HCT116 (cell line): ENCODE measurements at regions not wholly inside any gene's neighbourhood (a gene's known extent, or its start where the extent isn't known, plus 50 kb on each side); places are given as distances from the start of the nearest gene placed in this dataset.
"Not testable (repeated sequence)": the region's sequence is repeated elsewhere in the genome, so short reads cannot be mapped to it uniquely, and the experiment has no call there.

ENCODE experiments used
- ATAC-seq: fragments of 200-7000 bp; cut with Tn5 transposase; 2 replicates; pipeline ENCODE4 v1.9.1; 2020; ENCODE audit warnings: mild to moderate bottlenecking, moderate library complexity
- BruUV-seq: library from RNA; stranded (reverse); fragments of 400-500 nt; replicated peaks from 2 replicates; lab custom pipeline; 2021; lab: Mats Ljungman, UMichigan
- CTCF ChIA-PET: fragments of 300-600 bp; sonication (Branson Sonifier 250); formaldehyde crosslinking; loops from one replicate; lab custom pipeline; 2021; ENCODE audit warnings: antibody characterized with exemption; lab: Charles Lee
- POLR2A ChIA-PET: fragments of 300-600, 350-600 bp; sonication (Branson Sonifier 250); formaldehyde crosslinking; loops from one replicate; lab custom pipeline; 2021; ENCODE audit warnings: antibody characterized with exemption; lab: Charles Lee
- RAD21 ChIA-PET, 2 experiments: fragments of 300-600 bp; sonication (Branson Sonifier 250); formaldehyde crosslinking; loops; one replicate each; lab custom pipeline; 2023; ENCODE audit warnings: low total read pairs in 2 of 2; ENCODE audit not compliant: uncharacterized antibody in 2 of 2, unreplicated experiment in 2 of 2, low non-redundant PET in 1 of 2; lab: Charles Lee
- DNase-seq: peaks from one replicate; pipeline ENCODE4 v3.0.0-alpha.2; 2010; ENCODE audit warnings: low read depth, low spot score
- H2AFZ ChIP-seq: fragments of 200-600 bp; shearing (Covaris generic), sonication (generic); 2 replicates; pipeline ENCODE4 v1.6.1; 2017; ENCODE audit warnings: low read depth, mixed run types, mixed read lengths, antibody characterized with exemption, low read length; ENCODE audit not compliant: poor library complexity, severe bottlenecking
- H3K27ac ChIP-seq: 2 replicates; pipeline ENCODE4 v1.5.1; 2012; ENCODE audit warnings: low read depth, low read length
- H3K27me3 ChIP-seq: fragments of 200-600 bp; sonication (generic); 2 replicates; pipeline ENCODE4 v1.6.1; 2016; ENCODE audit warnings: mixed run types, low read length, mixed read lengths; ENCODE audit not compliant: insufficient read depth
- H3K36me3 ChIP-seq, 2 experiments: fragments of 200-500 bp in 1 of 2; fragments of 200-600 bp in 1 of 2; sonication (Bioruptor generic) in 1 of 2; sonication (generic) in 1 of 2; 2 replicates each; pipeline versions ENCODE4 v1.5.1 to v1.6.1; 2014 to 2016; ENCODE audit warnings: low read length in 2 of 2, inconsistent platforms in 1 of 2, mixed read lengths in 1 of 2, mixed run types in 1 of 2; ENCODE audit not compliant: insufficient read depth in 2 of 2, control insufficient read depth in 1 of 2
- H3K4me1 ChIP-seq, 2 experiments: fragments of 200-600 bp in 1 of 2; sonication (generic) in 1 of 2; 2 replicates each; pipeline versions ENCODE4 v1.5.1 to v1.6.1; 2012 to 2017; ENCODE audit warnings: low read length in 2 of 2, inconsistent platforms in 1 of 2, mild to moderate bottlenecking in 1 of 2, mixed read lengths in 1 of 2, mixed run types in 1 of 2, moderate library complexity in 1 of 2; ENCODE audit not compliant: insufficient read depth in 2 of 2, control insufficient read depth in 1 of 2
- H3K4me2 ChIP-seq: fragments of 200-600 bp; sonication (generic); 2 replicates; pipeline ENCODE4 v1.6.1; 2017; ENCODE audit warnings: mixed run types, low read length, mixed read lengths
- H3K4me3 ChIP-seq, 2 experiments: fragments of 200-600 bp in 1 of 2; sonication (generic) in 1 of 2; replicated peaks in 1 of 2; 2 replicates each; pipeline ENCODE4 v1.5.1; 2011 to 2016; ENCODE audit warnings: low read length in 2 of 2, control low read depth in 1 of 2, low read depth in 1 of 2, mild to moderate bottlenecking in 1 of 2, mixed read lengths in 1 of 2, mixed run types in 1 of 2
- H3K79me2 ChIP-seq: fragments of 200-600 bp; sonication (generic); 2 replicates; pipeline ENCODE4 v1.6.1; 2017; ENCODE audit warnings: mild to moderate bottlenecking, mixed run types, low read length, moderate library complexity, mixed read lengths; ENCODE audit not compliant: insufficient read depth
- H3K9ac ChIP-seq: fragments of 200-600 bp; sonication (generic); 2 replicates; pipeline ENCODE4 v1.6.1; 2016; ENCODE audit warnings: low read length, mixed read lengths
- H3K9me2 ChIP-seq: fragments of 200-600 bp; sonication (generic), shearing (Covaris generic); 2 replicates; pipeline ENCODE4 v1.6.1; 2017; ENCODE audit warnings: mixed run types, mild to moderate bottlenecking, moderate library complexity; ENCODE audit not compliant: insufficient read depth
- H3K9me3 ChIP-seq, 2 experiments: fragments of 200-500 bp in 1 of 2; fragments of 200-600 bp in 1 of 2; sonication (Bioruptor generic) in 1 of 2; sonication (generic) in 1 of 2; 2 replicates each; pipeline ENCODE4 v1.6.1; 2014 to 2017; ENCODE audit warnings: low read length in 2 of 2, mixed read lengths in 2 of 2, inconsistent platforms in 1 of 2, low read depth in 1 of 2, mild to moderate bottlenecking in 1 of 2, mixed run types in 1 of 2, moderate library complexity in 1 of 2; ENCODE audit not compliant: control insufficient read depth in 1 of 2, insufficient read depth in 1 of 2
- H4K20me1 ChIP-seq: fragments of 200-600 bp; sonication (generic), shearing (Covaris generic); 2 replicates; pipeline ENCODE4 v1.6.1; 2017; ENCODE audit warnings: mixed run types, mild to moderate bottlenecking, moderate library complexity; ENCODE audit not compliant: insufficient read depth
- intact Hi-C: fragments of 100-400 bp; cut with micrococcal nuclease; formaldehyde crosslinking; loops from 2 replicates; pipeline ENCODE4 v1.10.0; 2022

- H3K4me3 ChIP-seq, CTCF ChIA-PET, intact Hi-C loops, H2AFZ ChIP-seq, H3K27ac ChIP-seq, RAD21 ChIA-PET, H3K9me2 ChIP-seq, H3K4me2 ChIP-seq, H3K79me2 ChIP-seq, ATAC-seq, POLR2A ChIA-PET, H3K27me3 ChIP-seq, DNase-seq, H4K20me1 ChIP-seq, H3K4me1 ChIP-seq, H3K9ac ChIP-seq, H3K36me3 ChIP-seq, BruUV-seq, H3K9me3 ChIP-seq: not testable (repeated sequence)
Observed at GRCh38 chr21:5165829-5166228, 5355.6 kb upstream of the TPTE start.
